B cell (primary cell): ENCODE measurements at regions not wholly inside any gene's neighbourhood (a gene's known extent, or its start where the extent isn't known, plus 50 kb on each side); places are given as distances from the start of the nearest gene placed in this dataset.

Experiments used
- EZH2 ChIP-seq: IDR thresholded peaks from 2 replicates; pipeline ENCODE4 v1.6.1; 2012; ENCODE audit warnings: borderline replicate concordance, low read depth, mild to moderate bottlenecking, moderate library complexity, low read length; ENCODE audit not compliant: insufficient read depth, poor library complexity, severe bottlenecking
- TF ChIP-seq, protein P1 (sequence below): fragments of 200-600 bp; IDR thresholded peaks from one replicate; pipeline ENCODE4 v1.8.0; 2022; ENCODE audit warnings: antibody characterized with exemption, mild to moderate bottlenecking

DNA sequence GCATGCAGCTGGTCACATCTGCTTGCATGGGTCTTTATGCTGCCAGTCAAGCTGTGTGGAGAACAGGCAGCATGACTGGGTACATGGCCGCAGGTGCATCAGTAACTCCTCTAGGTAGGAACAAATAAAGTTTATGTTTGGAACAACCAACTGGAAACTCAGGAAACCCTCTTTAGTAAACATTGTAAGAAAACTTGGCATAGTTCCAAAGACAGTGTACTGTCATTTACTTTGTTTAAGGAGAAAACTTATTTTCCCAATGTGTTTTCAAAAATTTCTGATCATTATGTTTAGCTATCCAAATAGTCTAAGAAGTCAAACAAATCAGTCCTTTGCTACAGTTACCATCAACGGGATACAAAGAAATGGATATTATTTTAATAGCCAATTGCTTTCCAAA is 386.0 kb downstream of the CHSY3 start:
- TF ChIP-seq, protein P1, sequence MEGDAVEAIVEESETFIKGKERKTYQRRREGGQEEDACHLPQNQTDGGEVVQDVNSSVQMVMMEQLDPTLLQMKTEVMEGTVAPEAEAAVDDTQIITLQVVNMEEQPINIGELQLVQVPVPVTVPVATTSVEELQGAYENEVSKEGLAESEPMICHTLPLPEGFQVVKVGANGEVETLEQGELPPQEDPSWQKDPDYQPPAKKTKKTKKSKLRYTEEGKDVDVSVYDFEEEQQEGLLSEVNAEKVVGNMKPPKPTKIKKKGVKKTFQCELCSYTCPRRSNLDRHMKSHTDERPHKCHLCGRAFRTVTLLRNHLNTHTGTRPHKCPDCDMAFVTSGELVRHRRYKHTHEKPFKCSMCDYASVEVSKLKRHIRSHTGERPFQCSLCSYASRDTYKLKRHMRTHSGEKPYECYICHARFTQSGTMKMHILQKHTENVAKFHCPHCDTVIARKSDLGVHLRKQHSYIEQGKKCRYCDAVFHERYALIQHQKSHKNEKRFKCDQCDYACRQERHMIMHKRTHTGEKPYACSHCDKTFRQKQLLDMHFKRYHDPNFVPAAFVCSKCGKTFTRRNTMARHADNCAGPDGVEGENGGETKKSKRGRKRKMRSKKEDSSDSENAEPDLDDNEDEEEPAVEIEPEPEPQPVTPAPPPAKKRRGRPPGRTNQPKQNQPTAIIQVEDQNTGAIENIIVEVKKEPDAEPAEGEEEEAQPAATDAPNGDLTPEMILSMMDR: no peak
- no peak for TF ChIP-seq EZH2
